ENCODE measurements at regions not wholly inside any gene's neighbourhood (a gene's known extent, or its start where the extent isn't known, plus 50 kb on each side); places are given as distances from the start of the nearest gene placed in this dataset.

- Histone ChIP-seq H3K27me3 (no peaks in the 10 kb centered on the region), H3K9ac (no peak overlapping the region), H4K20me1 (ENCODE audit: low read depth) (no peaks in the 10 kb centered on the region), H3K4me1 (no peaks in the 10 kb centered on the region), H2AFZ (replicated peaks) (no peak overlapping the region), H3K79me2 (ENCODE audit: low read depth) (no peaks in the 10 kb centered on the region), H3K9me3 (ENCODE audit: low read depth) (no peaks in the 10 kb centered on the region), H3K4me2 (no peak overlapping the region), H3F3A (ENCODE audit: low read depth) (no peaks in the 10 kb centered on the region), H3K4me3 (no peak overlapping the region), H3K36me3 (no peaks in the 10 kb centered on the region), H3K27ac (no peak overlapping the region)
- no peaks in the 10 kb centered on the region for H3K9me3 Mint-ChIP-seq
- no peaks in the 10 kb centered on the region for H3K36me3 Mint-ChIP-seq
- no peaks in the 10 kb centered on the region for H3K27me3 Mint-ChIP-seq (ENCODE audit: insufficient read depth, low read depth)
- no peak overlapping the region for H3K27ac Mint-ChIP-seq
- TF ChIP-seq, protein P1, sequence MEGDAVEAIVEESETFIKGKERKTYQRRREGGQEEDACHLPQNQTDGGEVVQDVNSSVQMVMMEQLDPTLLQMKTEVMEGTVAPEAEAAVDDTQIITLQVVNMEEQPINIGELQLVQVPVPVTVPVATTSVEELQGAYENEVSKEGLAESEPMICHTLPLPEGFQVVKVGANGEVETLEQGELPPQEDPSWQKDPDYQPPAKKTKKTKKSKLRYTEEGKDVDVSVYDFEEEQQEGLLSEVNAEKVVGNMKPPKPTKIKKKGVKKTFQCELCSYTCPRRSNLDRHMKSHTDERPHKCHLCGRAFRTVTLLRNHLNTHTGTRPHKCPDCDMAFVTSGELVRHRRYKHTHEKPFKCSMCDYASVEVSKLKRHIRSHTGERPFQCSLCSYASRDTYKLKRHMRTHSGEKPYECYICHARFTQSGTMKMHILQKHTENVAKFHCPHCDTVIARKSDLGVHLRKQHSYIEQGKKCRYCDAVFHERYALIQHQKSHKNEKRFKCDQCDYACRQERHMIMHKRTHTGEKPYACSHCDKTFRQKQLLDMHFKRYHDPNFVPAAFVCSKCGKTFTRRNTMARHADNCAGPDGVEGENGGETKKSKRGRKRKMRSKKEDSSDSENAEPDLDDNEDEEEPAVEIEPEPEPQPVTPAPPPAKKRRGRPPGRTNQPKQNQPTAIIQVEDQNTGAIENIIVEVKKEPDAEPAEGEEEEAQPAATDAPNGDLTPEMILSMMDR (IDR thresholded peaks at IDR 0.05), result no peak
- no peak for TF ChIP-seq EZH2 (IDR thresholded peaks at IDR 0.05)
- TF ChIP-seq EZH2phosphoT487 (IDR thresholded peaks at IDR 0.05), result no peak
- no peak for DNase-seq (ENCODE audit: low spot score)
- no peak overlapping the region for H3K4me3 Mint-ChIP-seq
- no peaks in the 10 kb centered on the region for H3K4me1 Mint-ChIP-seq
These were observed 579.8 kb upstream of the CCDC54 start for GRCh38 chr3:106797461-106797860.

DNA sequence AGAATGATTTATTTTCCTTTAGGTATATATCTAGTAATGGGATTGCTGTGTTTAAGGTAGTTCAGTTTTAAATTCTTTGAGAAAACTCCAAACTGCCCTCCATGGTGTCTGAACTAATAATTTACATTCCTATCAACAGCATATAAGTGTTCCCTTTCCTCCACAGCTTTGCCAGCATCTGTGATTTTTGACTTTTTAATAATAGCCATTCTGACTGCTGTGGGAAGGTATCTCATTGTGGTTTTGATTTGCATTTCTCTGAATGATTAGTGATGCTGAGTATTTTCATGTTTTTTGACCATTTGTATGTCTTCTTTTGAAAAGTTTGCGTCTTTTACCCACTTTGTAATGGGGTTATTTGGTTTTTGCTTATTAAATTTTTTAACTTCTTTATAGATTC, 571.6 kb upstream of the CCDC54 start:
- Histone ChIP-seq H3K79me2 (ENCODE audit: low read depth) (no peaks in the 10 kb centered on the region), H3K36me3 (no peaks in the 10 kb centered on the region), H3K27ac (no peak overlapping the region), H3K4me2 (no peak overlapping the region), H3K27me3 (no peaks in the 10 kb centered on the region), H3K9me3 (ENCODE audit: low read depth) (no peaks in the 10 kb centered on the region), H3K9ac (no peak overlapping the region), H4K20me1 (ENCODE audit: low read depth) (no peaks in the 10 kb centered on the region), H3K4me3 (no peak overlapping the region), H3F3A (ENCODE audit: low read depth) (no peaks in the 10 kb centered on the region), H2AFZ (replicated peaks) (peak overlapping the region; percentile 18), H3K4me1 (no peaks in the 10 kb centered on the region)
- no peak overlapping the region for H3K27ac Mint-ChIP-seq
- H3K36me3 Mint-ChIP-seq, result no peaks in the 10 kb centered on the region
- no peak overlapping the region for H3K4me3 Mint-ChIP-seq
- H3K27me3 Mint-ChIP-seq (ENCODE audit: insufficient read depth, low read depth), result no peaks in the 10 kb centered on the region
- no peak for TF ChIP-seq EZH2phosphoT487 (IDR thresholded peaks at IDR 0.05)
- TF ChIP-seq, protein P1 (IDR thresholded peaks at IDR 0.05), result no peak
- no peak for TF ChIP-seq EZH2 (IDR thresholded peaks at IDR 0.05)
- H3K4me1 Mint-ChIP-seq, result peaks cover 2% of the 10 kb centered on the region
- H3K9me3 Mint-ChIP-seq, result no peaks in the 10 kb centered on the region
- no peak for DNase-seq (ENCODE audit: low spot score)

- peaks cover 4% of the 10 kb centered on the region for H3K4me1 Mint-ChIP-seq
- no peaks in the 10 kb centered on the region for H3K9me3 ChIP-seq (ENCODE audit: low read depth)
These were observed 570.3 kb upstream of the CCDC54 start for GRCh38 chr3:106806964-106807363.

More at GRCh38 chr3:106806964-106807363, 570.3 kb upstream of the CCDC54 start:
- Histone ChIP-seq H3K27ac (no peak overlapping the region), H3K4me3 (no peak overlapping the region), H4K20me1 (ENCODE audit: low read depth) (no peaks in the 10 kb centered on the region), H2AFZ (replicated peaks) (no peak overlapping the region), H3K36me3 (no peaks in the 10 kb centered on the region), H3K79me2 (ENCODE audit: low read depth) (no peaks in the 10 kb centered on the region), H3K27me3 (no peaks in the 10 kb centered on the region), H3K9ac (no peak overlapping the region), H3K4me2 (no peak overlapping the region), H3K4me1 (no peaks in the 10 kb centered on the region), H3F3A (ENCODE audit: low read depth) (no peaks in the 10 kb centered on the region)
- no peaks in the 10 kb centered on the region for H3K9me3 Mint-ChIP-seq
- TF ChIP-seq, protein P1 (IDR thresholded peaks at IDR 0.05), result no peak
- no peak for TF ChIP-seq EZH2phosphoT487 (IDR thresholded peaks at IDR 0.05)
- TF ChIP-seq EZH2 (IDR thresholded peaks at IDR 0.05), result no peak
- H3K27me3 Mint-ChIP-seq (ENCODE audit: insufficient read depth, low read depth), result no peaks in the 10 kb centered on the region
- H3K27ac Mint-ChIP-seq, result no peak overlapping the region
- no peak for DNase-seq (ENCODE audit: low spot score)
- H3K4me3 Mint-ChIP-seq, result no peak overlapping the region
- no peaks in the 10 kb centered on the region for H3K36me3 Mint-ChIP-seq

All from neural progenitor cell (in vitro differentiated cells).